ENCODE measurements at regions not wholly inside any gene's neighbourhood (a gene's known extent, or its start where the extent isn't known, plus 50 kb on each side); places are given as distances from the start of the nearest gene placed in this dataset.

DNA sequence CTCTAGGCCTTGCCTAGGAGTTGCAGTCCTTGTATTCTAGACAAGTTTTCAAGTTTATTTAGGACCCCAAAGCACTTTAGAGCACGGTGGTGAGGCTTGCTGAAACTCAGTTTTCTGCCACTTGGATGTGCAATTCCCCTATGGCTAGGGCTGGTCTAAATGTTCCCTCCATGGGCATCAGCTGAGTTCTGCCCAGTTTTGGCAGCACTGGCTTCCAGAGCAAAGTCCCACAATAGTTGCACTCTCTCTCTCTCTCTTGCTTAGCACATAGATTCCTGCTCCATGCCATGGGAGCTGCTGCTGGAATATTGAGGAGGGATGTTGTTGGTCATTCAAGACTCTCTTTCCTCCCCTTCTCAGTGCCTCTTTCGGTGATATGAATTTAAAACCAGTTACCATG lies 760.2 kb upstream of the SLC39A10 start:
- no peaks in the 10 kb centered on the region for H3K27me3 ChIP-seq
- H3K9me3 ChIP-seq, result no peaks in the 10 kb centered on the region
- H3K4me1 ChIP-seq, result no peaks in the 10 kb centered on the region
- no peak overlapping the region for H3K27ac ChIP-seq
- intact Hi-C loops (cut with DNase I; ENCODE audit: low total_unique reads), result no loop called here
- TF ChIP-seq, protein P1, sequence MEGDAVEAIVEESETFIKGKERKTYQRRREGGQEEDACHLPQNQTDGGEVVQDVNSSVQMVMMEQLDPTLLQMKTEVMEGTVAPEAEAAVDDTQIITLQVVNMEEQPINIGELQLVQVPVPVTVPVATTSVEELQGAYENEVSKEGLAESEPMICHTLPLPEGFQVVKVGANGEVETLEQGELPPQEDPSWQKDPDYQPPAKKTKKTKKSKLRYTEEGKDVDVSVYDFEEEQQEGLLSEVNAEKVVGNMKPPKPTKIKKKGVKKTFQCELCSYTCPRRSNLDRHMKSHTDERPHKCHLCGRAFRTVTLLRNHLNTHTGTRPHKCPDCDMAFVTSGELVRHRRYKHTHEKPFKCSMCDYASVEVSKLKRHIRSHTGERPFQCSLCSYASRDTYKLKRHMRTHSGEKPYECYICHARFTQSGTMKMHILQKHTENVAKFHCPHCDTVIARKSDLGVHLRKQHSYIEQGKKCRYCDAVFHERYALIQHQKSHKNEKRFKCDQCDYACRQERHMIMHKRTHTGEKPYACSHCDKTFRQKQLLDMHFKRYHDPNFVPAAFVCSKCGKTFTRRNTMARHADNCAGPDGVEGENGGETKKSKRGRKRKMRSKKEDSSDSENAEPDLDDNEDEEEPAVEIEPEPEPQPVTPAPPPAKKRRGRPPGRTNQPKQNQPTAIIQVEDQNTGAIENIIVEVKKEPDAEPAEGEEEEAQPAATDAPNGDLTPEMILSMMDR (IDR thresholded peaks at IDR 0.05), result no peak
- DNase-seq, result no peak
- no peak overlapping the region for H3K4me3 ChIP-seq
- no peaks in the 10 kb centered on the region for H3K36me3 ChIP-seq

DNA sequence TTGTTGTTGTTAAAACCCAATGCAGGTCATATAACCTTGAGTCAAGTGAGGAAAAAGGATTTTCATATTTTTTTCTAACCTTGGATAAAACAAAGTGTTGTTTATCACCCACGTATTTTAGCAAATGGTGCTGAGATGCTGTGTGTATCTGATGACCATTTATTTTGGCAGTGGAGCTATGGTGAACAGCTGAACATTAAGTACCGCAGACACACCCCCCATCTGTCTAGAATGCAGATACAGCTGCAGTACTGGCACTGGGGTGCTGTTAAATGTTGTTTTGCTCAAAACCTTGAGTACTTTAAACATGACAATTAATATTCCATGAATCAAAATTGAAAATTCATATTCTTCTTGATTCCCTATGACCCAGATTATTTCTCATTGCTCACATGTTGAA lies 773.3 kb upstream of the SLC39A10 start:
- no peak for DNase-seq
- H3K4me3 ChIP-seq, result no peak overlapping the region
- TF ChIP-seq, protein P1 (IDR thresholded peaks at IDR 0.05), result no peak
- intact Hi-C loops (cut with DNase I; ENCODE audit: low total_unique reads), result no loop called here
- H3K9me3 ChIP-seq, result no peaks in the 10 kb centered on the region
- no peaks in the 10 kb centered on the region for H3K36me3 ChIP-seq
- no peak overlapping the region for H3K27ac ChIP-seq
- no peaks in the 10 kb centered on the region for H3K4me1 ChIP-seq
- no peaks in the 10 kb centered on the region for H3K27me3 ChIP-seq

DNA sequence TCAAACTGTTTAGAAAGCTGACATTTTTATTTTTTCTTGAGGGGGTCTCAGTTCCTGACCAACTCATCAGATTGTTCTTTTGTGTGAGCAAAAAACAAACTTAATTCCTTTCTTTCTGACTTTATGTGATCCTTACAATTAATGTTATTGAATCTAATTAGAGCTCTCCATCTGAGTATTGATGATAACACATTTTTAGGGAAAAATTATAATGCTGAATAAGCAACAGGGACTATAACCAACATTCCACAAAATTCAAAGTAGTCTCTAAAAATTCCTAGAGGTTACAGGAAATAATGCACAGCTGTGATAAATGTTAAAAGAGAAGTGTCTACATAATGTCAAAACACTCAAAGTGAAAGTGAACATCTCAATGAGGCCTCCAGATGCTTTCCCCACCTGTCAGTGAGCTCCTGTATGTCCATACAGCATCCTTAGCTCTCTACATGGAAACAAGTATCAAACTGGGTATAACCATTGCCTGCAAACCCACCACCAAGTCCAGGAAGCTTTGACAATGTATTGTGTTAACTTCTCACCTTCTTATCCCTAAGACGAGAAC lies 786.0 kb upstream of the SLC39A10 start:
- no peaks in the 10 kb centered on the region for H3K9me3 ChIP-seq
- H3K4me1 ChIP-seq, result no peaks in the 10 kb centered on the region
- DNase-seq, result no peak
- no peaks in the 10 kb centered on the region for H3K36me3 ChIP-seq
- H3K27ac ChIP-seq, result no peak overlapping the region
- intact Hi-C loops (cut with DNase I; ENCODE audit: low total_unique reads), result no loop called here
- no peak overlapping the region for H3K4me3 ChIP-seq
- no peaks in the 10 kb centered on the region for H3K27me3 ChIP-seq
- TF ChIP-seq, protein P1 (IDR thresholded peaks at IDR 0.05), result no peak

DNA sequence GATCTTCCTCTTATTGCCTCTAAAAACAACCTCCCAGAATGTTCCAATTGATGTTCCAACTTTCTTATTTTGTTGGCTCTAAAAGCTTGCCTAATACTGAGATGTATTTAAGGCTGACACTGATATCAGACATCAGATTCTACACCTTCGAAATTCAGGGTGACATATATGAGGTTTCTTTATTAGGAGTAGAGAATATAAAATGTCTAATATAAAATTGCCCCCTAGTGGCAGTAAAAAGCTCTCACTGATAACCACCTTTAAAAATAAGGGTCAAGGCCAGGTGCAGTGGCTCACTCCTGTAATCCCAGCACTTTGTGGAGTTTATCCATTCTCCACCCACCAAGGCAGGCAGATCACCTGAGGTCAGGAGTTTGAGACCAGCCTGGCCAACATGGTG lies 789.7 kb upstream of the SLC39A10 start:
- intact Hi-C loops (cut with DNase I; ENCODE audit: low total_unique reads), result no loop called here
- TF ChIP-seq, protein P1 (IDR thresholded peaks at IDR 0.05), result peak in 1 of 2 experiments; percentile 8
- Histone ChIP-seq H3K27me3 (no peaks in the 10 kb centered on the region), H3K9me3 (no peaks in the 10 kb centered on the region), H3K27ac (no peak overlapping the region), H3K4me1 (no peaks in the 10 kb centered on the region), H3K4me3 (no peak overlapping the region), H3K36me3 (no peaks in the 10 kb centered on the region)
- DNase-seq, result no peak

DNA sequence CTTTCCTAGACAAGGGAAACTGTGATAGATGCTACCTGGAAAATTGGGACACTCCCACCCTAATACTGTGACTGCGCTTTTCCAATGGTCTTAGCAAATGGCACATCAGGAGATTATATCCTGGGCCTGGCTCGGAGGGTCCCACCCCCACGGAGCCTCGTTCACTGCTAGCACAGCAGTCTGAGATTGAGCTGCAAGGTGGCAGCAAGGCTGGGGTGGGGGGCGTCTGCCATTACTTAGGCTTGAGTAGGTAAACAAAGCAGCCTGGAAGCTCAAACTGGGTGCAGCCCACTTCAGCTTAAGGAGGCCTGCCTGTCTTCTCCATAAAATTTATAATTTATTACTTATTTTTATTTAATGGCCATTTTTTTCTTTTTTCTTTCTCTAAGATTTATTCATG lies 802.1 kb upstream of the SLC39A10 start:
- no peaks in the 10 kb centered on the region for H3K9me3 ChIP-seq

More for the DNA sequence above, 802.1 kb upstream of the SLC39A10 start:
- intact Hi-C loops (cut with DNase I; ENCODE audit: low total_unique reads), result no loop called here
- H3K27me3 ChIP-seq, result no peaks in the 10 kb centered on the region
- H3K4me3 ChIP-seq, result no peak overlapping the region
- TF ChIP-seq, protein P1 (IDR thresholded peaks at IDR 0.05), result no peak
- no peak for DNase-seq
- H3K27ac ChIP-seq, result no peak overlapping the region
- no peaks in the 10 kb centered on the region for H3K36me3 ChIP-seq
- H3K4me1 ChIP-seq, result no peaks in the 10 kb centered on the region

All from tibial artery (tissue), 4 donors.